A549 (cell line): ENCODE measurements at regions not wholly inside any gene's neighbourhood (a gene's known extent, or its start where the extent isn't known, plus 50 kb on each side); places are given as distances from the start of the nearest gene placed in this dataset.
A peak's percentile ranks its signal among the peaks of the same experiment; 100 is the strongest.

Experiments
- ATAC-seq, 2 experiments: fragments of 200-7000 bp in 1 of 2; fragments of >200 bp in 1 of 2; cut with Nextera tagmentation in 1 of 2; cut with Tn5 transposase in 1 of 2; 3 replicates each; pipeline versions ENCODE4 v1.8.0 to v1.9.1; 2018 to 2020; ENCODE audit warnings: mild to moderate bottlenecking in 1 of 2, moderate library complexity in 1 of 2
- CTCF ChIA-PET: fragments of 300-600 bp; sonication (Branson Sonifier 250); formaldehyde crosslinking; extraction: SDS; loops from one replicate; lab custom pipeline; 2021; ENCODE audit warnings: antibody characterized with exemption, inconsistent platforms; lab: Yijun Ruan, JAX
- POLR2A ChIA-PET: fragments of 350-600 bp; formaldehyde crosslinking; extraction: SDS; loops from one replicate; lab custom pipeline; 2021; ENCODE audit warnings: antibody characterized with exemption, inconsistent platforms; lab: Yijun Ruan, JAX
- DNase-seq, 2 experiments: peaks; one replicate each; pipeline versions ENCODE4 v3.0.0 to v3.0.0-alpha.2; 2011 to 2016; ENCODE audit warnings: low read depth in 1 of 2, low spot score in 1 of 2
- FAIRE-seq: peaks from 2 replicates; lab custom pipeline; 2011; peaks lifted over from hg19 to GRCh38; lab: Jason Lieb, UNC
- H3K27ac ChIP-seq, 2 experiments: fragments of >200 bp; sonication (Bioruptor Twin); formaldehyde crosslinking; 3 replicates each; pipeline ENCODE4 v1.5.1; 2016 to 2017
- H3K4me1 ChIP-seq: fragments of >200 bp; sonication (Bioruptor Twin); formaldehyde crosslinking; 3 replicates; pipeline ENCODE4 v1.6.1; 2016
- H3K4me2 ChIP-seq: fragments of >200 bp; sonication (Bioruptor Twin); formaldehyde crosslinking; 3 replicates; pipeline ENCODE4 v1.6.1; 2016
- H3K4me3 ChIP-seq: fragments of >200 bp; sonication (Bioruptor Twin); formaldehyde crosslinking; 3 replicates; pipeline ENCODE4 v1.5.1; 2016
- H3K9me3 ChIP-seq: fragments of >200 bp; sonication (Bioruptor Twin); formaldehyde crosslinking; 3 replicates; pipeline ENCODE4 v1.6.1; 2016
- ATOH8 ChIP-seq: fragments of 250-450 bp; sonication (Bioruptor Pico); IDR thresholded peaks from 2 replicates; pipeline ENCODE4 v1.5.0; 2020; ENCODE audit warnings: low read depth, mild to moderate bottlenecking, moderate library complexity
- BCL3 ChIP-seq: fragments of >200 bp; sonication (Bioruptor Twin); formaldehyde crosslinking; IDR thresholded peaks from 3 replicates; pipeline ENCODE4 v1.6.1; 2016
- CBX8 ChIP-seq: fragments of 200-600 bp; sonication (generic); IDR thresholded peaks from 2 replicates; pipeline ENCODE4 v1.6.1; 2016
- CEBPB ChIP-seq, 2 experiments: fragments of >200 bp in 1 of 2; sonication (Bioruptor Twin) in 1 of 2; formaldehyde crosslinking in 1 of 2; IDR thresholded peaks; 2 replicates each; pipeline ENCODE4 v1.6.1; 2012 to 2016
- CHD2 ChIP-seq: fragments of 150-350 bp; IDR thresholded peaks from 2 replicates; pipeline ENCODE4 v1.6.1; 2014; ENCODE audit warnings: low read length; ENCODE audit not compliant: partially characterized antibody
- CHD4 ChIP-seq: fragments of 200-600 bp; sonication (generic); IDR thresholded peaks from 2 replicates; pipeline ENCODE4 v1.6.1; 2016; ENCODE audit warnings: antibody characterized with exemption, mild to moderate bottlenecking, borderline replicate concordance
- E2F6 ChIP-seq: IDR thresholded peaks from 2 replicates; pipeline ENCODE4 v1.6.1; 2012; ENCODE audit warnings: low read depth, borderline replicate concordance
- ESRRA ChIP-seq: fragments of 150-350 bp; IDR thresholded peaks from 2 replicates; pipeline ENCODE4 v1.6.1; 2014; ENCODE audit warnings: mild to moderate bottlenecking, low read length, borderline replicate concordance
- FOSB ChIP-seq: fragments of 250-450 bp; sonication (Bioruptor Pico); IDR thresholded peaks from 2 replicates; pipeline ENCODE4 v1.5.0; 2020; ENCODE audit warnings: mild to moderate bottlenecking, moderate library complexity
- FOSL2 ChIP-seq, 2 experiments: fragments of 450-650 bp in 1 of 2; fragments of >200 bp in 1 of 2; sonication (Bioruptor Twin) in 1 of 2; formaldehyde crosslinking; IDR thresholded peaks; 2 replicates each; pipeline versions ENCODE4 v1.5.0 to v1.6.1; 2016 to 2020; ENCODE audit warnings: mild to moderate bottlenecking in 1 of 2, moderate library complexity in 1 of 2
- HES2 ChIP-seq: fragments of >200 bp; sonication (Bioruptor Twin); formaldehyde crosslinking; IDR thresholded peaks from 2 replicates; pipeline ENCODE4 v1.6.1; 2016
- HEYL ChIP-seq: fragments of 250-450 bp; sonication (Bioruptor Pico); IDR thresholded peaks from 2 replicates; pipeline ENCODE4 v1.8.0; 2021; ENCODE audit warnings: mild to moderate bottlenecking, moderate library complexity
- HMGXB4 ChIP-seq: fragments of 250-450 bp; sonication (Bioruptor Pico); IDR thresholded peaks from 2 replicates; pipeline ENCODE4 v1.5.0; 2021; ENCODE audit warnings: mild to moderate bottlenecking, moderate library complexity, borderline replicate concordance
- HOXA7 ChIP-seq: fragments of 250-450 bp; sonication (Bioruptor Pico); IDR thresholded peaks from 2 replicates; pipeline ENCODE4 v1.5.0; 2020; ENCODE audit warnings: mild to moderate bottlenecking, moderate library complexity
- HOXB13 ChIP-seq: fragments of 250-450 bp; sonication (Bioruptor Pico); IDR thresholded peaks from 2 replicates; pipeline ENCODE4 v1.5.0; 2020; ENCODE audit warnings: low read depth, mild to moderate bottlenecking, moderate library complexity
- HOXB5 ChIP-seq: fragments of 250-450 bp; sonication (Bioruptor Pico); IDR thresholded peaks from 2 replicates; pipeline ENCODE4 v1.5.0; 2020; ENCODE audit warnings: mild to moderate bottlenecking, moderate library complexity
- JUN ChIP-seq, 2 experiments: fragments of >200 bp; sonication (Bioruptor Twin); formaldehyde crosslinking; IDR thresholded peaks; 2 replicates in 1 of 2; 3 replicates in 1 of 2; pipeline ENCODE4 v1.6.1; 2016 to 2017
- JUNB ChIP-seq: fragments of >200 bp; sonication (Bioruptor Twin); formaldehyde crosslinking; IDR thresholded peaks from 2 replicates; pipeline ENCODE4 v1.6.1; 2016
- MAFK ChIP-seq: fragments of 450-650 bp; IDR thresholded peaks from 2 replicates; pipeline ENCODE4 v1.6.1; 2014; ENCODE audit not compliant: partially characterized antibody
- NFE2L2 ChIP-seq: fragments of 150-350 bp; conservative IDR thresholded peaks from 2 replicates; pipeline ENCODE4 v1.6.1; 2014; ENCODE audit warnings: low read length
- NPAS2 ChIP-seq: fragments of 250-450 bp; sonication (Bioruptor Pico); IDR thresholded peaks from 2 replicates; pipeline ENCODE4 v1.8.0; 2022; ENCODE audit warnings: mild to moderate bottlenecking, moderate library complexity, borderline replicate concordance
- NR3C1 ChIP-seq: fragments of >200 bp; sonication (Bioruptor Twin); formaldehyde crosslinking; IDR thresholded peaks from 3 replicates; pipeline ENCODE4 v1.6.1; 2017
- RAD21 ChIP-seq, 2 experiments: fragments of >200 bp in 1 of 2; sonication (Bioruptor Twin) in 1 of 2; formaldehyde crosslinking in 1 of 2; IDR thresholded peaks in 1 of 2; conservative IDR thresholded peaks in 1 of 2; 2 replicates in 1 of 2; 3 replicates in 1 of 2; pipeline ENCODE4 v1.6.1; 2012 to 2018; ENCODE audit warnings: inconsistent platforms in 1 of 2
- RARB ChIP-seq: fragments of 250-450 bp; sonication (Bioruptor Pico); IDR thresholded peaks from 2 replicates; pipeline ENCODE4 v1.8.0; 2021; ENCODE audit warnings: mild to moderate bottlenecking, moderate library complexity
- RCOR1 ChIP-seq: fragments of 150-350 bp; IDR thresholded peaks from 2 replicates; pipeline ENCODE4 v1.6.1; 2014; ENCODE audit warnings: antibody characterized with exemption, low read length, low read depth
- SMC3 ChIP-seq: fragments of >200 bp; sonication (Bioruptor Twin); formaldehyde crosslinking; IDR thresholded peaks from 3 replicates; pipeline ENCODE4 v1.6.1; 2018; ENCODE audit warnings: inconsistent platforms
- TP53 ChIP-seq: fragments of 250-450 bp; sonication (Bioruptor Pico); IDR thresholded peaks from 2 replicates; pipeline ENCODE4 v1.5.0; 2021; ENCODE audit warnings: mild to moderate bottlenecking, moderate library complexity
- ZFP36 ChIP-seq: fragments of 450-650 bp; IDR thresholded peaks from 2 replicates; pipeline ENCODE4 v1.6.1; 2014; ENCODE audit warnings: borderline replicate concordance; ENCODE audit not compliant: partially characterized antibody
- ZNF302 ChIP-seq: fragments of 250-450 bp; sonication (Bioruptor Pico); IDR thresholded peaks from 2 replicates; pipeline ENCODE4 v1.9.0; 2021; ENCODE audit warnings: inconsistent platforms, mild to moderate bottlenecking, moderate library complexity
- ZSCAN20 ChIP-seq: fragments of 250-450 bp; sonication (Bioruptor Pico); IDR thresholded peaks from 2 replicates; pipeline ENCODE4 v1.8.0; 2022; ENCODE audit warnings: mild to moderate bottlenecking, moderate library complexity
- WGBS: methylation state at CpG from one replicate; pipeline ENCODE4 v1.1.6; 2017; ENCODE audit errors: missing lambda C conversion rate; 5-methylcytosine and 5-hydroxymethylcytosine counted together

- TF ChIP-seq JUN (IDR thresholded peaks at IDR 0.05): peak in 1 of 2 experiments; percentile 39; a peak in 1 of 5 replicates
- no peak for TF ChIP-seq MAFK
- no peak for TF ChIP-seq CBX8
- peak; percentile 99 for TF ChIP-seq HOXB5 (CRISPR knock-in tag)
- peak; percentile 74; the same call in 1 of the 2 replicates for TF ChIP-seq HMGXB4 (CRISPR knock-in tag)
- TF ChIP-seq ZFP36: no peak
- peak; percentile 84 for TF ChIP-seq HOXA7
- no peak for TF ChIP-seq NR3C1
- peak; percentile 100 for TF ChIP-seq HEYL
- peak; percentile 37; the same call in 1 of the 2 replicates for TF ChIP-seq JUNB
- no peak for TF ChIP-seq RCOR1
- peak; percentile 98 for TF ChIP-seq ZSCAN20 (CRISPR knock-in tag)
- TF ChIP-seq RAD21 (conservative IDR thresholded peaks at IDR 0.05 in 1 of 2, IDR thresholded peaks at IDR 0.05 in 1 of 2): no peak
- TF ChIP-seq ATOH8 (CRISPR knock-in tag): peak; percentile 99
- peak; percentile 88; the same call in 1 of the 2 replicates for TF ChIP-seq NPAS2
- TF ChIP-seq NFE2L2: no peak
- no peak for TF ChIP-seq FOSL2 (IDR thresholded peaks at IDR 0.05)
- TF ChIP-seq FOSL2 (CRISPR knock-in tag; IDR thresholded peaks at IDR 0.05): peak; percentile 33
- TF ChIP-seq RARB: peak; percentile 89
- peak; percentile 98 for TF ChIP-seq HOXB13 (CRISPR knock-in tag)
- peak; percentile 98 for TF ChIP-seq ZNF302 (CRISPR knock-in tag)
- no peak for TF ChIP-seq CHD2
- no peak for TF ChIP-seq CHD4
- TF ChIP-seq FOSB (CRISPR knock-in tag): peak; percentile 92
- TF ChIP-seq TP53: peak; percentile 62; the same call in 1 of the 2 replicates
Measured at GRCh38 chr15:70505936-70506912, 257.1 kb downstream of the UACA start (continued).

GRCh38 chr15:70505411-70505919, 257.9 kb downstream of the UACA start:
- Histone ChIP-seq H3K4me3 (no peak overlapping the region), H3K4me1 (peaks cover 67% of the 10 kb centered on the region), H3K27ac (peak overlapping the region; percentile 93 to 96), H3K4me2 (peak overlapping the region; percentile 95), H3K9me3 (peaks cover 18% of the 10 kb centered on the region)
- FAIRE-seq (peak; percentile 93), DNase-seq (peak; percentile 85 to 91), ATAC-seq (peak; percentile 45 to 68; a peak in 5 of 6 replicates)
- ChIA-PET POLR2A (interaction anchor here (0.7 to 2.2 kb wide), 5 partner anchors 9 to 74 kb away, joined by 3 to 18 read pairs (median 5); no protein-coding TSS in a partner anchor), CTCF (interaction anchor here (0.7 to 20.4 kb wide), 24 partner anchors 8 to 1296 kb away, joined by 3 to 228 read pairs (median 5); partner anchors contain the start of gene TLE3)
- whole genome bisulfite sequencing: 1% methylated on average over 3 of the region's 3 CpGs
- TF ChIP-seq HEYL (0 out of 2 replicates have a peak, but pooled peaks have one; percentile 63), ZSCAN20 (CRISPR knock-in tag) (peak; percentile 66; the same call in 1 of the 2 replicates), FOSL2 (IDR thresholded peaks at IDR 0.05) (peak; percentile 87), FOSL2 (CRISPR knock-in tag; IDR thresholded peaks at IDR 0.05) (peak; percentile 99), RAD21 (conservative IDR thresholded peaks at IDR 0.05 in 1 of 2, IDR thresholded peaks at IDR 0.05 in 1 of 2) (peak in 1 of 2 experiments; percentile 8; a peak in 1 of 5 replicates), NFE2L2 (peak; percentile 47), CEBPB (IDR thresholded peaks at IDR 0.05) (no peak; a peak in 1 of 4 replicates), ESRRA (no peak), ATOH8 (CRISPR knock-in tag) (0 out of 2 replicates have a peak, but pooled peaks have one; percentile 52), HES2 (no peak), BCL3 (peak; percentile 69; the same call in 2 of the 3 replicates), MAFK (peak; percentile 80), E2F6 (no peak), JUNB (peak; percentile 89), TP53 (no peak), SMC3 (peak; percentile 13; the same call in 1 of the 3 replicates), JUN (IDR thresholded peaks at IDR 0.05) (peak; percentile 72 to 83)
